Upper lobe of left lung (tissue), 4 donors: ENCODE measurements at regions not wholly inside any gene's neighbourhood (a gene's known extent, or its start where the extent isn't known, plus 50 kb on each side); places are given as distances from the start of the nearest gene placed in this dataset.
"Not testable (repeated sequence)": the region's sequence is repeated elsewhere in the genome, so short reads cannot be mapped to it uniquely, and the experiment has no call there.

ENCODE experiments used
- EP300 ChIP-seq, 4 donors: sonication (generic); formaldehyde crosslinking; IDR thresholded peaks; one replicate each; pipeline ENCODE4 v1.5.1; 2017; ENCODE audit warnings: antibody characterized with exemption in 4 of 4, control low read depth in 2 of 4
- TF ChIP-seq, protein P1 (sequence below), 6 experiments: fragments of 450-650 bp in 4 of 6; fragments of 200-600 bp in 2 of 6; sonication (generic) in 2 of 6; IDR thresholded peaks; one replicate each; pipeline ENCODE4 v1.5.1; 2016 to 2019; ENCODE audit warnings: antibody characterized with exemption in 6 of 6

DNA sequence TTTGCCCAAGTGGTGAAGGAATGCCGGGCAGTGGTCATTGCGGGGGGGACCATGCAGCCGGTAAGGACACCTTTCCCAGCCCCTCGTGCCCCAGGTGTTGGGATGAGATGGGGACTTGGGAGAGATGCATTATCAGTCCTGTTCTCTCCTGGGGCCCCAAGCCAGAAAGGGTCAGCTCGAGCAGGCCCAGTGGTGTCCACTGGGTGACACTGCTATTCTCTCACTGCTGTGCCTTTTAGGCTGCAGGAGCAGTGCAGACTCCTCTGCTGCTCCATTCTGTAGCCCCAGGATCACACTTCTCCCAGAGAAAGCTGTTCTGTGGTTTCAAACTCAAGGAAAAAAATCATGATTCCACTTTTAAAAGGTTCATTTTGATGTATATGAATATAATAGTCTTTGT lies 99.1 kb upstream of the PZP start:
- TF ChIP-seq, protein P1, sequence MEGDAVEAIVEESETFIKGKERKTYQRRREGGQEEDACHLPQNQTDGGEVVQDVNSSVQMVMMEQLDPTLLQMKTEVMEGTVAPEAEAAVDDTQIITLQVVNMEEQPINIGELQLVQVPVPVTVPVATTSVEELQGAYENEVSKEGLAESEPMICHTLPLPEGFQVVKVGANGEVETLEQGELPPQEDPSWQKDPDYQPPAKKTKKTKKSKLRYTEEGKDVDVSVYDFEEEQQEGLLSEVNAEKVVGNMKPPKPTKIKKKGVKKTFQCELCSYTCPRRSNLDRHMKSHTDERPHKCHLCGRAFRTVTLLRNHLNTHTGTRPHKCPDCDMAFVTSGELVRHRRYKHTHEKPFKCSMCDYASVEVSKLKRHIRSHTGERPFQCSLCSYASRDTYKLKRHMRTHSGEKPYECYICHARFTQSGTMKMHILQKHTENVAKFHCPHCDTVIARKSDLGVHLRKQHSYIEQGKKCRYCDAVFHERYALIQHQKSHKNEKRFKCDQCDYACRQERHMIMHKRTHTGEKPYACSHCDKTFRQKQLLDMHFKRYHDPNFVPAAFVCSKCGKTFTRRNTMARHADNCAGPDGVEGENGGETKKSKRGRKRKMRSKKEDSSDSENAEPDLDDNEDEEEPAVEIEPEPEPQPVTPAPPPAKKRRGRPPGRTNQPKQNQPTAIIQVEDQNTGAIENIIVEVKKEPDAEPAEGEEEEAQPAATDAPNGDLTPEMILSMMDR (IDR thresholded peaks at IDR 0.05): not testable (repeated sequence)
- not testable (repeated sequence) for TF ChIP-seq EP300 (IDR thresholded peaks at IDR 0.05)
